Hepatocyte (in vitro differentiated cells): ENCODE measurements at regions not wholly inside any gene's neighbourhood (a gene's known extent, or its start where the extent isn't known, plus 50 kb on each side); places are given as distances from the start of the nearest gene placed in this dataset.

Experiments used
- DNase-seq: peaks from one replicate; pipeline ENCODE4 v3.0.0-alpha.2; 2016; ENCODE audit warnings: low spot score
- H2AFZ ChIP-seq: fragments of 200-600 bp; sonication (generic); 2 replicates; pipeline ENCODE4 v1.6.0; 2016; ENCODE audit warnings: antibody characterized with exemption, mild to moderate bottlenecking
- H3K27ac ChIP-seq: fragments of 200-600 bp; sonication (generic); 2 replicates; pipeline ENCODE4 v1.5.1; 2016; ENCODE audit warnings: mild to moderate bottlenecking
- H3K27me3 ChIP-seq: fragments of 200-600 bp; sonication (generic); 2 replicates; pipeline ENCODE4 v1.6.1; 2016
- H3K36me3 ChIP-seq: fragments of 200-600 bp; sonication (generic); replicated peaks from 2 replicates; pipeline ENCODE4 v1.5.1; 2016; ENCODE audit warnings: low read depth; ENCODE audit not compliant: insufficient read depth
- H3K4me1 ChIP-seq: fragments of 200-600 bp; sonication (generic); 2 replicates; pipeline ENCODE4 v1.5.1; 2016; ENCODE audit warnings: mild to moderate bottlenecking, moderate library complexity; ENCODE audit not compliant: insufficient read depth
- H3K4me2 ChIP-seq: fragments of 200-600 bp; sonication (generic); 2 replicates; pipeline ENCODE4 v1.6.0; 2016
- H3K4me3 ChIP-seq: fragments of 200-600 bp; sonication (generic); 2 replicates; pipeline ENCODE4 v1.5.1; 2016; ENCODE audit warnings: mild to moderate bottlenecking
- H3K79me2 ChIP-seq: fragments of 200-600 bp; sonication (generic); 2 replicates; pipeline ENCODE4 v1.6.0; 2017; ENCODE audit warnings: mild to moderate bottlenecking
- H3K9me2 ChIP-seq: fragments of 200-600 bp; sonication (generic); replicated peaks from 2 replicates; pipeline ENCODE4 v1.6.0; 2017; ENCODE audit warnings: mild to moderate bottlenecking; ENCODE audit not compliant: insufficient read depth
- H3K9me3 ChIP-seq: fragments of 200-600 bp; sonication (generic); 2 replicates; pipeline ENCODE4 v1.5.1; 2016; ENCODE audit warnings: low read depth, mild to moderate bottlenecking
- H4K20me1 ChIP-seq: fragments of 200-600 bp; sonication (generic); 2 replicates; pipeline ENCODE4 v1.6.0; 2016; ENCODE audit warnings: mild to moderate bottlenecking; ENCODE audit not compliant: insufficient read depth, poor library complexity, severe bottlenecking
- EZH2 ChIP-seq: fragments of 200-600 bp; sonication (generic); IDR thresholded peaks from 2 replicates; pipeline ENCODE4 v1.6.1; 2016; ENCODE audit warnings: antibody characterized with exemption, mild to moderate bottlenecking, borderline replicate concordance
- EZH2phosphoT487 ChIP-seq: fragments of 200-600 bp; sonication (generic); IDR thresholded peaks from one replicate; pipeline ENCODE4 v1.6.1; 2018; ENCODE audit warnings: antibody characterized with exemption, mild to moderate bottlenecking, low read depth, moderate library complexity; ENCODE audit not compliant: unreplicated experiment, severe bottlenecking
- WGBS: methylation state at CpG from one replicate; pipeline ENCODE4 v1.1.6; 2016; ENCODE audit warnings: low lambda C conversion rate; ENCODE audit errors: missing lambda C conversion rate; 5-methylcytosine and 5-hydroxymethylcytosine counted together
- TF ChIP-seq, protein P1 (sequence below): fragments of 200-600 bp; sonication (generic); IDR thresholded peaks from 2 replicates; pipeline ENCODE4 v1.5.1; 2016; ENCODE audit warnings: antibody characterized with exemption, mild to moderate bottlenecking; ENCODE audit not compliant: poor library complexity

DNA sequence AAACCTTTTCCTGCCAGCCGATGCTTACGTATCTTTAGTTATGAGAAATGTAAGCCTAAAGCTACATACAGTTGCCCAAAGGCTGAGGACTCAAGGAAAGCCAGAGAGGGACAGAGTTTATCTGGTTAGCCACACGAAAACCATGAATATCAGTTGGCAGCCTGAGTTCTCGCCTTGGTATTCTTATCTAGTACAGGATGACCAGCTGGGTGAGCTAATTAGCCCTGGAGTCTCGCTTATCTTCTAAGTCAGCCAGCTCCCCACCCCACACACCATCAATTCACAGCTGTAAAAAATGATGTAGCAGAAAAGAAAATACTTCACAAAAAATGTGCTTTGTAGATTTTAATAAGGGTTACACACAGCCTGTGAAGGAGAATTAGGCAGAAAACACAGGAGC lies 617.5 kb upstream of the SOX11 start:
- TF ChIP-seq, protein P1, sequence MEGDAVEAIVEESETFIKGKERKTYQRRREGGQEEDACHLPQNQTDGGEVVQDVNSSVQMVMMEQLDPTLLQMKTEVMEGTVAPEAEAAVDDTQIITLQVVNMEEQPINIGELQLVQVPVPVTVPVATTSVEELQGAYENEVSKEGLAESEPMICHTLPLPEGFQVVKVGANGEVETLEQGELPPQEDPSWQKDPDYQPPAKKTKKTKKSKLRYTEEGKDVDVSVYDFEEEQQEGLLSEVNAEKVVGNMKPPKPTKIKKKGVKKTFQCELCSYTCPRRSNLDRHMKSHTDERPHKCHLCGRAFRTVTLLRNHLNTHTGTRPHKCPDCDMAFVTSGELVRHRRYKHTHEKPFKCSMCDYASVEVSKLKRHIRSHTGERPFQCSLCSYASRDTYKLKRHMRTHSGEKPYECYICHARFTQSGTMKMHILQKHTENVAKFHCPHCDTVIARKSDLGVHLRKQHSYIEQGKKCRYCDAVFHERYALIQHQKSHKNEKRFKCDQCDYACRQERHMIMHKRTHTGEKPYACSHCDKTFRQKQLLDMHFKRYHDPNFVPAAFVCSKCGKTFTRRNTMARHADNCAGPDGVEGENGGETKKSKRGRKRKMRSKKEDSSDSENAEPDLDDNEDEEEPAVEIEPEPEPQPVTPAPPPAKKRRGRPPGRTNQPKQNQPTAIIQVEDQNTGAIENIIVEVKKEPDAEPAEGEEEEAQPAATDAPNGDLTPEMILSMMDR: no peak
- TF ChIP-seq EZH2 (no peak), EZH2phosphoT487 (no peak)
- H3K4me3 ChIP-seq: no peak overlapping the region
- WGBS: 42% methylated on average over 5 of the region's 5 CpGs
- no peak overlapping the region for H3K27ac ChIP-seq
- no peaks in the 10 kb centered on the region for H3K9me3 ChIP-seq
- no peak overlapping the region for H3K4me2 ChIP-seq
- H3K4me1 ChIP-seq: no peaks in the 10 kb centered on the region
- no peaks in the 10 kb centered on the region for H3K79me2 ChIP-seq
- no peaks in the 10 kb centered on the region for H3K9me2 ChIP-seq
- no peak for DNase-seq
- H2AFZ ChIP-seq: no peak overlapping the region
- H4K20me1 ChIP-seq: no peaks in the 10 kb centered on the region
- no peaks in the 10 kb centered on the region for H3K36me3 ChIP-seq
- H3K27me3 ChIP-seq: no peaks in the 10 kb centered on the region

DNA sequence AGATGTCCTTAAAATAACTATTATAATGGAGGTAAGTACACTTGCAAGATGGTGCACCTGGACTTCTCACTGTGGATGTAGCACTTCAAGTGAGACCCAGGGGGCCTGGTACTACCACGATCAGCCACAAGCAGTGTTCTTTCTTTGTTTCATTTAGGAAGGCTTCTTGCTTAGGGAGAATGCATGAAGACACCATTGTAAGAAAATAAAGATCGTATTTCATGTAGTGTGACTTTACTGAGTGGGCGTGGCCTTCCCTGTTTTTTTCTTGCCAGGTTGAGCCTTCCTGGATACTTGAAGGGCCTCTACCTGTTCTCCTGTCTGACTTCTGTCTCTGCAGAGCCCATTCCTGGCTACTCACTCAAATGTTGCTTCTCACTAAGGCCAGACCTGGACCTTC lies 615.6 kb upstream of the SOX11 start:
- 87% methylated on average over 3 of the region's 3 CpGs for WGBS
- Histone ChIP-seq H3K9me3 (no peaks in the 10 kb centered on the region), H3K9me2 (no peaks in the 10 kb centered on the region), H3K79me2 (no peaks in the 10 kb centered on the region), H4K20me1 (no peaks in the 10 kb centered on the region), H3K4me3 (no peak overlapping the region), H3K27me3 (no peaks in the 10 kb centered on the region), H3K36me3 (no peaks in the 10 kb centered on the region), H2AFZ (no peak overlapping the region), H3K4me1 (no peaks in the 10 kb centered on the region), H3K4me2 (no peak overlapping the region), H3K27ac (no peak overlapping the region)
- no peak for DNase-seq
- TF ChIP-seq, protein P1: no peak
- TF ChIP-seq EZH2phosphoT487: no peak

DNA sequence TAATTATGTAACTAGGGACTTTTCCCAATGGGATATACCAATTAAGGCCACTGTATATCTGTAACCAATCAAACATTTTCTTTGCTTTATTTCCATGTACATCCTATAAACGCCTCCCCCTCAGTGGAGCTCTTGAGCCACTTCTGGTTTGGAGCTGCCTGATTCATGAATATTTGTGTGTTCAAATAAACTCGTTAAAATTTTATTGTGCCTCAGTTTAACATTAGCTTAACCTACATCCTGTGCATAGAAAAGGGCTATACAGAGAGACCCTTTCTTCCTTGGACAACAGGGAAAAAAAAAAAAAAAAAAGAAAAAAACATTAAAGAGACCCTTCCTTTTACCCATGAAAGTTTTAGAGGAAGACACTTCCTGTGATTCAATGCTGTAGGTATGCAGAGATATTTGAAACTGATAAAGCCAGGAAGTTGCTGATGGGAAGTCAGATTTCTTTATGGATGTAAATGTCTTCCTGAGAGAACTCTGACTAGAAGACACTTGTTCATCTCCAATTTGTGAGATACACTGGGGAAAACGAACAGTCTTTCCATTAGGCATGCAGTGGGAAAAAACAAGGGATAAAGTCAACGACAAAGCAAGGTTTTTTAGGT lies 614.6 kb upstream of the SOX11 start:
- Histone ChIP-seq H3K4me1 (no peaks in the 10 kb centered on the region), H3K9me3 (no peaks in the 10 kb centered on the region), H3K79me2 (no peaks in the 10 kb centered on the region), H3K27ac (no peak overlapping the region), H3K9me2 (no peaks in the 10 kb centered on the region), H3K4me2 (no peak overlapping the region), H4K20me1 (no peaks in the 10 kb centered on the region), H3K4me3 (no peak overlapping the region), H3K27me3 (no peaks in the 10 kb centered on the region), H2AFZ (no peak overlapping the region), H3K36me3 (no peaks in the 10 kb centered on the region)
- no peak for DNase-seq
- no peak for TF ChIP-seq EZH2
- TF ChIP-seq, protein P1: no peak
- TF ChIP-seq EZH2phosphoT487: no peak
- WGBS: 56% methylated on average over 4 of the region's 4 CpGs

DNA sequence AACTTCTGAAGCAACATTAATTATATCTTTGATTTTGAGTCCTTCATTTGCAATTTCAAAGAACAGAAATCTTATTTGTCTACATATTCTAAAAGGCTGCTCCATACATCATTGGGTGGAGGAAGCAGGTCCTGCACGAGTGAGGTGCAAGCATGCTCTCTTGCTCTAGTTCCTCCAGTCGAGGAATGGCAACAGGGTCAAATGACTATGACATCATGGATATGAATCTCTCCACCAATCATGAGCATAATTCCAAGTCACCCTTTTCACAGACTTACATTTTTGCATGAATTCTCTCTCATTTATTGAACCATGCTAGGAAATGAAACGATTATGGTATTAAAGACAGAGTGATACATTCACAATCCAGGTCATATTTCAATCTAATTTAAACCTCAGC lies 608.8 kb upstream of the SOX11 start:
- Histone ChIP-seq H3K36me3 (no peaks in the 10 kb centered on the region), H3K9me3 (no peaks in the 10 kb centered on the region), H4K20me1 (no peaks in the 10 kb centered on the region), H3K4me1 (no peaks in the 10 kb centered on the region), H2AFZ (no peak overlapping the region), H3K4me2 (no peak overlapping the region), H3K27ac (no peak overlapping the region), H3K9me2 (no peaks in the 10 kb centered on the region), H3K27me3 (no peaks in the 10 kb centered on the region), H3K79me2 (no peaks in the 10 kb centered on the region), H3K4me3 (no peak overlapping the region)
- 93% methylated on average over 3 of the region's 3 CpGs for WGBS
- TF ChIP-seq EZH2phosphoT487: no peak
- no peak for TF ChIP-seq EZH2
- TF ChIP-seq, protein P1: no peak
- no peak for DNase-seq
